KG1 (cell line): ENCODE measurements at regions not wholly inside any gene's neighbourhood (a gene's known extent, or its start where the extent isn't known, plus 50 kb on each side); places are given as distances from the start of the nearest gene placed in this dataset.

Experiments
- DNase-seq: peaks from one replicate; lab custom pipeline; 2025; lab: John Stamatoyannopoulos, UW

DNA sequence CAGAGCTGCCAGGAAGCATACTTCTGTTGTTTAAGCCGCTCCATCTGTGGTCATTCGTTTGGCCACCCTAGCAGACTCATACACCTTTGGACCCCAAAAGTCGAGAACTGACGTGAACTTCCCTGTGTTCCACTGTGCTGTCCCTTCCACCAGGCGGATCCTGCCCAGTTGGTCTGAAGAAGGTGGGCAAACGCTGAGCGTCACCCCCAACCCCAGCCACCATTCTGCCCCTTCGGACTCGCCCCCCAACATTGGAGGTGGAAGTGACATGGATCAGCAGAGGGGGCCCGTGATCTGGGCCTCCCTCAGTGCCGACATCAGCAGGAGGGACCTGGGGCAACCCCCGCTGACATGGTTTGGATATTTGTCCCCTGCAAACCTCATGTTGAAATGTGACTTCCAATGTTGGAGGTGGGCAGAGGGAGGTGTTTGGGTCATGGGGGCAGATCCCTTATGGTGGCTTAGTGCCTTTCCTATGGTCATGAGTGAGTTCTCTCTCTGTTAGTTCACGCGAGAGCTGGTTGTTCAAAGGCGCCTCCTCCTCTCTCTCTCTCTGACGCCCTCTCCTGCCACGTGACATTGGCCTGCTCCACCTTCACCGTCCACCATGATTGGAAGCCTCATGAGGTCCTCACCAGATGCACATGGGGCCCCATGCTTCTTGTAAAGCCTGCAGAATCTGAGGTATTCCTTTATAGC is 93.6 kb upstream of the ZNF507 start:
- no peak for DNase-seq

DNA sequence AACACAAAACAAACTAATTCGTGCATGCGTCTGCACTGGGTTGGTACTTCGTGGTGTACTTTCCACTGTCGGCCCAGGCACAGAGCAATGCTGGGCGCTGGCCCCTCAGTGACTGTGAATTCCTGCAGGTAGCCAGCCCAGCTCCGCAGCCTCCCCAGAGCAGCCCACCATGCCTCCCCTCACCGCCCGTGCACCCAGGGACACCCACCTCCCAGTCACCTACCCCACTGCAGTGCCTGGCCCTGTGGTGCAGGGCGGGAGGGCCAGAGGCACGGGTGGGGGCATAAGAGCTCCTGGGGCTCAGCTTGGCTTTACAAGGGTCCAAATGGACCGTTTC is 93.1 kb upstream of the ZNF507 start:
- no peak for DNase-seq

DNA sequence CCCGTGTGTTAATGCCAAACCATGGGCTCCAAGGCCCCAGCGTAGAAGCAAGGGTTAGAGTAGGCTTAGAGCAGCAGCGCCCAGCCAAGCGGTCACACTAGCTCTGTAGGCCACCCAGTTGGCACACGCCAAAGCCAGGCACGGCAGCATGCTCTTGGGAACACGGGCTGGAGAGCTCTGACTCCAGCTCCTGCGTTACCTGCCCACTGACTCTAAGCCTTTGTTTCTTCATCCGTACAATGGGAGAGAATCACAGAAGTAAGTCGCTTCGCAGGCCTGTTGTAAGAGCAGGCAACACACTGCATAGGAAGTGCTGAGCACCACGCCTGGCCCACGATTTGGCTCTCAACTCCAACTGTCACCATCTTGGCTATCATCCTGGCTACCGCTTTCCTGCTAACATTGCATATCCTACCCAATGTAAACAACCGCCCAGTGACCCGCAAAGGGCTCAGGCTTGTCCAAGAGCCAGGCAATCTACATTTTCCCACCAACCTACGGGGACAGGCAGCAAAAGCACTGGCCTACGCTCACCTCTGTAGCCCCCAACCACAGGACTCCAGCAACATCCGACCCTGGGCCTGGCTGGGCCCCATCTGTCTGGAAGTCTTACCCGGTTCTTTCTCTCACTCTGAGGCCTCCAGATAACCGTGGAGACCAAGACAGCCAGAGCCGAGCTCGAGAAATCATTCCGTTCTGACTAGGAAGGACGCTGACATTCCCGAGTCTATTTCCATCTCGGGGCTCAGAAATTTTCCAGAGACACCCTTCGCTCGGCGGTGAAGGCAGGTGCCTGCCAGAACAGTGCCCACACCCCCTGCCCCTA is 91.5 kb upstream of the ZNF507 start:
- DNase-seq, result no peak

DNA sequence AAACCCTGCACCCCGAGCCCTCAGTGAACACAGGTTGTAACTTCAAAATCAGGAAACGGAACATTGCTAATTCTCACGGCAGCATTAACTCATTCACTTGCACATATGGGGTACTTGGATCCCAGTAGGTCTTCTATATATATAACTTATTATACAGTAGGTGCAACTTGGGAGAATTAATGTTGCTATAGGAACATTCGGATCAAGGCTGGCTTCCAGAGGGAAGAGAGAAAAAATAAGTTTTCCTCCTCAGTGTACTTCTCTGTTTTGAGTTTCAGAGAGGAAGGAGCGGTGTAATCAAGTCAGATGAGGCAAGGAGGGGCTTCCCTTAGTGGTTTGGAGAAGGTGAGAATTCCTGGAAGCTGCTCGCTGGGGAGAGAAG is 90.9 kb upstream of the ZNF507 start:
- DNase-seq, result no peak

DNA sequence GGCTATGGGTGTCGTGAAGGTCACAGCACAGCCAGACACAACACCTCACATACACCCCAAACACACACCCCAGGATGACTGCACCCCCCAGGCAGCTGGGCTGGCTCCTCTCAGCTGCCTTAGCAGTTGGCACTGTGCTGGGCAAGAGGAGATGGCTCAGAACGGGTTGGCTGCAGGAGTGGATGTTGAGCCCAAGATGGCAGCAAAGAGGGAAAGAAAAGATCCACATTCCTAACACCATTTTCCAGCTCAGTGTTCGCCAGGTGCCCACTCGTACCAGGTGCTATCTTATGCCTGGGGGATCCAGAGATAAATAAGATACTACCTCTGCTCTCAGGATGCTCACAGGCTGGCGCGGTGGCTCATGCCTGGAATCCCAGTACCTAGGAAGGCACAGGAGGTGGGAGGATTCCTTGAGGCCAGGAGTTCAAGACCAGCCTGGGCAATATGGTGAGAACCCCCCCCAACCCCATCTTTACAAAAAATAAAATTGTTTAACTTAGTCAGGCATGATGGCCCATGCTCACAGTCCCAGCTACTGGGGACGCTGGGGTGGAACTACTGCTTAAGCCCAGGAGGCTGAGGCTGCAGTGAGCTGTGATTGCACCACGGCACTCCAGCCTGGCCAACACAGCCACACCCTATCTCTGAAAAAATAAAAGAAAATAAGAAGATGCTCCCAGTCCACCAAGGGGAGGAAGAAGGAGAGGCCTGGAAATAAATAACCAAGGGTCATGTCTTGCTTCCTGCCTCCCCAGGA is 89.7 kb upstream of the ZNF507 start:
- DNase-seq, result no peak

DNA sequence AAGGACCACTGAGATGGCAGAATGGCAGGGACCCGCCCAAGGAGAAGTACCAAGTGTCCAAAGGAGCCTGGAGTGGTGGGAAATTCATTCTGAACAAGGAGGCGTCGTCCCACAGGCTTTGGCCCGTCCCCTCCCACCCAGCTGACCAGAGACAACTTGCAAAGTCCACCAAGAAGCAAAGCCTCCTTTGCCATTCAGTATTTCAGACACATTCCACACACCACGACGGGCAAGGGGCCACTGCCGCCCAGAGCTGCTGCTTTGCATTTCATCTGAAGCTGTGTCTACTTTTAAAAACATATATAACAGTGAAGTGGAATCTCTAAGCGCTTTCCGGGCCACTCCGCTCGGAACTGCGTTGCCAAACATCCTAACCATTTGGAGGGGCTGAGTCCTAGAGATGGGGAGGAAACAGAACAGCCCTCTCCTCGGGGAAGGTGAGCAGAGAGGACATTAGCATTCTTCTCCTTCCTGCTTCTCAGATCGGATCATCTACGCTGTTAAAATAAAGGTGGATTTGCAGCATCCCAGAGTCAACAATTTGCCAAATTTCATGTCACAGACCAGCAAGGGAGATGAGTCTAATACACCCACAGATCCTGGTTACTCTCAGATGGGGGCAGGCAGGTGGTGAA is 89.0 kb upstream of the ZNF507 start:
- DNase-seq, result no peak

DNA sequence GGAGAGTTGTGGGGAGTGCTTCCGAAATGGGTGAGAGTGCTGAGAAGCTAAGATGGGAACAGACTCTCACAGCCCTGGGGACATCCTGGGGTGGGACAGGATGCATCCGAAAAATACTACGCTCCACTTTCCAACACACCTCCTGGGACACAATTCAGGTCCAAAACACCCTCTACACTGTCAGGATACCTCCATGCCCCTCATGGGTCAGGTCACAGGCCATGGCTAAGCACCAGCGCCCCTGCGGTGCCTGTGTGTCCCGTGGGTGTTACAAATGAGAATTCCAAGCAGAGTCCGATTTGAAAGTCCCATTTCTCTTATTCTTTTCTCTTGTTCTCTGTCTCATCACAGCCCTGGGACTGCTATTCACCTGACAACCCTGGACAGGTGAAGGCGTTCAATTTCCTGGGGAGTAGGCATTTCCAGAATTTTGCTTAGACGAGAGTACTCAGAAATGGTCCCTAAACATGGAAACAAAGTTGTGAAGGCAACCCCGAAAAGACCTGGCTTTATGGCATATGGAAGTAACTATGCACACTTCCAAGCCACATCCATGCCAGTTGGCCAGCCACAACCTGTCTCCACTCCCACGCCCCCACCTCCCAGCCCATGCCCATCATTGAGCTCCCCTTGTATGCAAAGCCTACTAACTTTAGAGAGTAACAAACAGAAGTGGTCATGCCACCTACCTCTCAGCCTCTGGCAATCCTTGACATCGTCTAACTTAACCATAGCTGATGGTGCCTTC is 87.9 kb upstream of the ZNF507 start:
- no peak for DNase-seq

DNA sequence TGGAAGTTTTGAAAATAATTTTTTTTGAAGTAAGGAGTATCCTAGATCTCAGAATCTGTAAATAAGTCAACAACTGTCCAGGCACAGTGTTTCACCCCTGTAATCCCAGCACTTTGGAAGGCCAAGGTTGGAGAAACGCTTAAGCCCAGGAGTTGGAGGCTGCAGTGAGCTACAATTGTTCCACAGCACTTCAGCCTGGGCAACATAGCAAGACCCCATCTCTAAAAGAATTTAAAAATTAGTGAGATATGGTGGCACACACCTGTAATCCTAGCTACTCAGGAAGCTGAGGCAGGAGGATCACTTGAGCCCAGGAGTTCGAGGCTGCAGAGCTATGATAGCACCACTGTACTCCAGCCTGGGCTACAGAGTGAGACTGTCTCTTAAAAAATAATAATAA is 87.2 kb upstream of the ZNF507 start:
- DNase-seq, result no peak

DNA sequence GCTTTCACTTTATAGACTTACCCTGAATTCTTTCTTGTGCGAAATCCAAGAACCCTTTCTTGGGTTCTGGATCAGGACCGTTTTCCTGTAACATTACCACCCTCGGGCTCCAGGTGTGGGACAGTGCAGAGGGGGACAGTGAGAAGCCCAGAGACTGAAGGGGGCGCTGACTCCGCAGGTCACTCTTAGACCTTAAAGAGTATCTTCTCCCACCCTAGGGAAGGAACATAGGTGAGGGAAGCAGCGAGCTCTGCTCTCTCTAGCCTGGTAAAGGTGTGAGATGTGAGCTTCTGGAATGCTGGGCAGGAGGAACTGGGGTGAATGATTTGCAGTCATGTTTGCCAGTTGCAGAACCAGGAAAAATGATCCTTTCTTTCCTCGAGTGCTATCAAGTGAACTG is 80.8 kb upstream of the ZNF507 start:
- no peak for DNase-seq

DNA sequence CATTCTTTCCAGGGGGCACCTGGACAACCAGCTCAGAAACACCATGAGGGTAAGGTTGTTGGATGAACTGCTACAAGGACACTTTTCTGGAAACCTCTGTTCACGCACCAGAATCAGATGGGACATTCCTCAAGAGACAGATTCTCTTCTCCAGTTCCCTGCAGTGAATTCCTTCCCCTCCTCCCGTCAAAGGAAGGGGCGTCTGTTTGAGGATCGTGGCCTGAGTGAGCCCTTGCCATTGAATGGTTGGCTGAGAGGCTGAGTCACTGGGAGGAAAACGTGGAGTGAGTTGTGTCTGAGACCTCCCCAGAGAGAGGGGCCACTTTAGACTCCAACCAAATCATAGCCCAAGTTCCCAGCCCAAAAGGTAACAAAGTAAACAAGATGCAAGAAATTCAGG is 79.4 kb upstream of the ZNF507 start:
- DNase-seq, result no peak

DNA sequence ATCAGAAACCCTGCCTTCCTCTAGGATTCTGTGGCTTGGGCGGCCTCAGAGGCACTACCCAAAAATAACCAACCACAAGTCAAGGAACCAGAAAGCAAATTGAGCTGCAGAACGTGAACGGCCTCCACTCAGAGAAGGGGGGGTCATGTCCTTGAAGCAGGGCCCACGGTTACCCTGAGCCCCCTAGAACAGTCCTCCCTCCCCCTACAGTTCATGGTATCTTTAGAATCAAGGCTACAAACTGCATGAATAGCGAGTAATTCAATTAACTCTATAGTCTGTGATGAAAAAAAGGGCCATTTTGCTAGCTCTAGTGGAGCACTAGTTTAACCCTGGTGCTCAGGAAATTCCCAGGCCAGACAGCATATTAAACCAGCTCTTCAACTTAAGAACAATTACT is 79.0 kb upstream of the ZNF507 start:
- DNase-seq, result no peak

DNA sequence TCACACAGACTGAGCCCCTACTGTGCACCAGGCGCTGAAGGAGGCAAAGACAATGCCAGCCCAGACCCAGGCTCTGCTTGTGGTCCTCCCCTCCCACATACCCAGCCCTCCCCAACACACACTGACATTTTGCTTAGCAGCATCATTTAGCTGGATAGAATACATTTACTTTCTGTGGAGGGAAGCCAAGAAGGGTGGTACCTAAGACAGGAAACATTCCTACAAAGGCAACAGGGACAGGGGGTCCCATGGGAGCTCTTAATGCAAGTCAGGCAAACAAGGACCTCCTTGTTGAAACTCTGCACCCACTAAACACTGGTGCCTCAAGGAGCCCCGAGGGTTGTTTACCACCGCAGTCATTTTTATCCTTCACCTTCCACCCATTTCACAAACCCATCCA is 77.0 kb upstream of the ZNF507 start:
- DNase-seq, result no peak

DNA sequence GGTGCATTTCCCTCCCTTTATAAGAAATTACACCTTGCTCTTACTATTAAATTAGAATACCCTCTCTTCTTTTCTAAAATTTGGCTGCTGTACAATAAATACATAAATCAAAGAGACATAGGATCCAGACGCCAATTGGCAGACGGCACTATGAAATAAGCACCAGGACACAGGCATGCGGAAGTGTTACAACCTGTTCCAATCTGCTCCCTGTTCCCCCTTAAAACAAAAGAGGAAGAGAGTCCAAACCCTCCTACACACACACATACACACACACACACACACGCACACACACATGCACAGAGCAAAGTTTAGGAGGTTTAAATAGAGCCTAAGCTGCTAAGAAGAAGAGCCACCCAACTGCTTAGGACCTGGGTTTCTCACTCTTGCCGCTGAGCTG is 75.6 kb upstream of the ZNF507 start:
- DNase-seq, result no peak

DNA sequence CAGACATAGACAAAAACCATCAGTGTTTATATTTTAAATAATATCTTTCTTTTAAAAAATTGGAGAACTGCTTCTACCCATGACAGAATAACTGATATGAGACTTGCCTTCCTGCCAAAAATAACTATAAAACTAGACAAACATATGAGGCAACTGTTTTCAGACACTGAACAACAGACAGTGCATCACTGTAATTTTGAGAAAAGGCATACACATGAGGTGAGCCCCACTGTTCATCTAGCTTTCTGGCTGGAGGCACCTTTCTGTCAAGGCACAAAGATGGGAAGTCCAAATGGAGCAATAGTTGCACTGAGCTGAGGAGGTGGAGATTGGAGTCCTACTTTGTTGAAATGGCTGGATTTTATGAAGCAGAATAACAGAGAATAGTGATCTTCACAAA is 71.9 kb upstream of the ZNF507 start:
- DNase-seq, result no peak

DNA sequence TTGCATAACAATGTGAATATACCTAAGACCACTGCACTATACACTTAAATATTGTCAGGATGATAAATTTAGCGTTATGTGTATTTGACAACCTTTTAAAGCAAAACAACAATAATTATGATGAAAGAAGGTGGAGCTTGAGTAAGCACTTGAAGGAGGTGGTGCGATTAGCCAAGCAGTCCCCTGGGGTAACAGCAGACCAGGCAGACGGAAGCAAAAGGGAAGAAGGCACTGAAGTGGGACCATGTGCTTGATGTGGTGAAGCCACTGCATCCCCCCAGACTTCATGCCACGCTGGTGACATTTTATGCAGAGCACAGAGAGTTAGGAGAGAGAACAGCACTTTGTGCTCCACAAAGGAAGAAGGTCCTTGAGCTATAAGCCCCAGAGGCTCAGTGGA is 58.3 kb upstream of the ZNF507 start:
- no peak for DNase-seq

DNA sequence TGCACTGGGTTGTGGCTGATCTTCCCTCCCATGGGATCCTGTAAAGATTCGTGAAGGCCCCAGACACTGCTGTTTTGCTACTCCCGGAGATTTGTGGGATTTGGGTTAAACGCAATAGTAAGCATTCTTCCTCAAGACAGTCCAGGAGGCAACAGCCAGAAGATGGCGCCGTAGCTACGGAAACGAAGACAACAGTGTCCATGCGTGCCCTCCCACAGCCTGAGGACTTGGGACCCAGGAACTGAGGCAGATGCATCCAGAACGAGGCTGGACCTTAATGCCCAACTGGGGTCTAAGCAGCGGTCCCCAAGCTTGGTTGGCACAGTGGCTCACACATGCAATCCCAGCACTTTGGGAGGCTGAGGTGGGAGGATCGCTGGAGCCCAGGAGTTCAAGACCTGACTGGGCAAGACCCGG is 57.6 kb upstream of the ZNF507 start:
- DNase-seq, result no peak

DNA sequence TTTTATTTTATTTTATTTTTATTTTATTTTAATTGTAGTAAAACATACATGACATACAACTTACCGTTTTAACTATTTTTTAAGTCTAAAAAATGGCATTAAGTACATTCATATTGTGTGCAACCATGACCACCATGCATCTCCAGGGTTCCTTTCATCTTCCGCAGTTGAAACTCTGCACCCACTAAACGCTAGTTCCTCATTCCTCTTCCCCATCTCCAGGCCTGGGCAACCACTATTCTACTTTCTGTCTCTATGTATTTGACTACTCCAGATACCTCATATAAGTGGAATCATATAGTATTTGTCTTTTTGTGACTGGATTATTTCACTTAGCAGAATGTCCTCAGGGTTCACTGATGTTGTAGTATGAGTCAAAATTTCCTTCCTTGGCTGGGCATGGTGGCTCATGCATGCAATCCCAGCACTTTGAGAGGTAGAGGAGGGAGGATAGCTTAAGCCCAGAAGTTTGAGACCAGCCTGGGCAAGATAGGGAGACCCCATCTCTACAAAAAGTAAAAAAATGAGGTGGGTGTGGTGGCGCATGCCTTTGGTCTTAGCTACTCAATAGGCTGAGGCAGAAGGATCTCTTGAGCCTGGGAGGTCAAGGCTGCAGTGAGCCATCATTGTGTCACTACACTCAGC is 55.7 kb upstream of the ZNF507 start:
- no peak for DNase-seq

DNA sequence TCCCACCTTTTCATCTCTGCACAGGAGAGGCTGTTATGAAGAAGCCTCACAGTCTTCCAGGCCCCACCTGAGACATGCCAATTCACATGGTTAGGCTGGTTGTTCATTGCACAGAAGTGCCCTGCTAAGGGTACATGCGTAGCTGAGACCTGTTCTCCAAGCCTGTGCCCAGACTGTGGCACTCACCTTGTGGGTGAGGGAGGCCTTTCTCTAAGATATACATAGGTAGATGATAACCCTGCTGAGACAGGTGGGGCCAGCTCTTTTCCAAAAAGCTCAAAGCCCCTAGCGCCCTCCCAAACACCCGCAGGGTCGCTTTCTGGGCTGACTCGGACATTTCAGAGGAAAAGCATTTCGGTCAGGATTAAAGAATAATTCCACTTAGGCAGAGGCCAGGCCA is 53.5 kb upstream of the ZNF507 start:
- DNase-seq, result no peak

DNA sequence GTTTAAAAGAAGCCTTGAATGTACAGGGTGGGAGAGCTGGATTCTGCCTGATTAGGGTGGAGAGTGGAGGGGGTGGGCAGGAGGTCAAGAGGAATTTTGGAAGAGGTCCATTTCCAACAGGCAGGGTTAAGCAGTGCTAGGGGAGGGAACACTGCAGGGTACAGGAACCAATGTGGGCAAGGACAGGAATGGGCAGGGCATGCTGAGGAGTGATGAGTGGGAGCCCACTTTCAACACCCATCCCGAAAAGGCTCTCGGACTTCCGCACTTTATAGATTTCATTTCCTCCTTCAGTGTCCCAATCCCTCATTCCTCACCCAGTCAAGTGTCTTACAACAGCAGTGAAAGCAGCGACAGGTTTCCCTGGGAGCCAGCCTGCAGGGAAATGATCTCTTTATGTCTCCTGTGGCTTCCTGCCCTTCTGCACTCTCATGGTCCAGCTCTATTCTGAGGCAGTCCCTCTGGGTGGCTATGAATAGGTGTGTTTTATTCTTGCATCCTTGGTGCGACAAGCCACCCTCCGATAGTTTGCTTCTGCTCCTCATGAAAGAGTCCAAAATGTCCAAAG is 50.5 kb upstream of the ZNF507 start:
- no peak for DNase-seq
